ENCODE measurements at regions not wholly inside any gene's neighbourhood (a gene's known extent, or its start where the extent isn't known, plus 50 kb on each side); places are given as distances from the start of the nearest gene placed in this dataset.

GRCh38 chr9:78746010-78746409, 449.1 kb downstream of the PSAT1 start:
- Histone ChIP-seq H3K79me2 (ENCODE audit: insufficient read depth, low read length) (no peaks in the 10 kb centered on the region), H3K4me2 (ENCODE audit: low read length) (no peak overlapping the region), H4K20me1 (ENCODE audit: insufficient read depth, low read length) (no peaks in the 10 kb centered on the region), H3K9me3 (ENCODE audit: insufficient read depth, low read depth, low read length) (no peaks in the 10 kb centered on the region), H3K9ac (ENCODE audit: low read length) (no peak overlapping the region), H2AFZ (ENCODE audit: low read depth, low read length) (no peak overlapping the region), H3K36me3 (ENCODE audit: insufficient read depth, low read length) (no peaks in the 10 kb centered on the region), H3K4me1 (ENCODE audit: insufficient read depth, low read length) (no peaks in the 10 kb centered on the region), H3K27ac (ENCODE audit: low read depth, low read length) (no peak overlapping the region), H3K4me3 (ENCODE audit: insufficient read depth, low read depth, low read length) (no peak overlapping the region), H3K27me3 (ENCODE audit: insufficient read depth, low read length) (no peaks in the 10 kb centered on the region)
- Mint-ChIP-seq H3K27ac (ENCODE audit: unreplicated experiment) (no peak overlapping the region), H3K36me3 (ENCODE audit: low read depth, unreplicated experiment) (no peaks in the 10 kb centered on the region), H3K9me3 (ENCODE audit: unreplicated experiment) (peaks cover 2% of the 10 kb centered on the region), H3K27me3 (ENCODE audit: low read depth, unreplicated experiment) (no peaks in the 10 kb centered on the region), H3K4me1 (ENCODE audit: low read depth, unreplicated experiment) (no peaks in the 10 kb centered on the region), H3K4me3 (ENCODE audit: unreplicated experiment) (no peak overlapping the region)
- FAIRE-seq (peak; percentile 29), DNase-seq (ENCODE audit: low read depth) (peak; percentile 10)
- TF ChIP-seq EZH2 (IDR thresholded peaks at IDR 0.05; ENCODE audit: insufficient read depth, low read length) = no peak
- TF ChIP-seq, protein P1, sequence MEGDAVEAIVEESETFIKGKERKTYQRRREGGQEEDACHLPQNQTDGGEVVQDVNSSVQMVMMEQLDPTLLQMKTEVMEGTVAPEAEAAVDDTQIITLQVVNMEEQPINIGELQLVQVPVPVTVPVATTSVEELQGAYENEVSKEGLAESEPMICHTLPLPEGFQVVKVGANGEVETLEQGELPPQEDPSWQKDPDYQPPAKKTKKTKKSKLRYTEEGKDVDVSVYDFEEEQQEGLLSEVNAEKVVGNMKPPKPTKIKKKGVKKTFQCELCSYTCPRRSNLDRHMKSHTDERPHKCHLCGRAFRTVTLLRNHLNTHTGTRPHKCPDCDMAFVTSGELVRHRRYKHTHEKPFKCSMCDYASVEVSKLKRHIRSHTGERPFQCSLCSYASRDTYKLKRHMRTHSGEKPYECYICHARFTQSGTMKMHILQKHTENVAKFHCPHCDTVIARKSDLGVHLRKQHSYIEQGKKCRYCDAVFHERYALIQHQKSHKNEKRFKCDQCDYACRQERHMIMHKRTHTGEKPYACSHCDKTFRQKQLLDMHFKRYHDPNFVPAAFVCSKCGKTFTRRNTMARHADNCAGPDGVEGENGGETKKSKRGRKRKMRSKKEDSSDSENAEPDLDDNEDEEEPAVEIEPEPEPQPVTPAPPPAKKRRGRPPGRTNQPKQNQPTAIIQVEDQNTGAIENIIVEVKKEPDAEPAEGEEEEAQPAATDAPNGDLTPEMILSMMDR (IDR thresholded peaks at IDR 0.05; ENCODE audit: insufficient read depth, low read depth, low read length) = no peak

DNA sequence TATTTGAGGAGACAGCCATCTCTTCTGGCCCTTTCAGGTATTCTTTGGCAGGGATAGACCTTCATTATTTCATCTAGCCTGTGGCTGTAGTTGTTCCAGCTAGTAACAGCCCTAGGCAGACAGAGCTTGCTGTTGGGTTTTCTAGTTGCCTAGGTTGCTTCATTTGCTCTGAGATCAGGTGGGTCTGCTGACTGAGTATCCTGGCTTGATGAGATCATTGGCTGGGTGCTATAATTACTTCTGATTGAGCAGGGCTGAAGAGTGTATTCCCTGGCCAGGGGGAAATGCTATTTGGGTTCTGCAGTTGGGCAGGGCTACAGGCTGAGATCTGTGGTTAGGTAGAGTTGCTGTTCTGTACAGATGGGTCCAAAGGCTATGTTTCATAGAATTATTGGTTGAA, 456.1 kb downstream of the PSAT1 start:
- H3K9me3 Mint-ChIP-seq (ENCODE audit: unreplicated experiment) = peaks cover 7% of the 10 kb centered on the region
- Histone ChIP-seq H3K79me2 (ENCODE audit: insufficient read depth, low read length) (no peaks in the 10 kb centered on the region), H2AFZ (ENCODE audit: low read depth, low read length) (no peak overlapping the region), H3K27me3 (ENCODE audit: insufficient read depth, low read length) (no peaks in the 10 kb centered on the region), H4K20me1 (ENCODE audit: insufficient read depth, low read length) (no peaks in the 10 kb centered on the region), H3K4me2 (ENCODE audit: low read length) (no peak overlapping the region), H3K9ac (ENCODE audit: low read length) (no peak overlapping the region), H3K36me3 (ENCODE audit: insufficient read depth, low read length) (no peaks in the 10 kb centered on the region), H3K27ac (ENCODE audit: low read depth, low read length) (no peak overlapping the region), H3K4me3 (ENCODE audit: insufficient read depth, low read depth, low read length) (no peak overlapping the region), H3K4me1 (ENCODE audit: insufficient read depth, low read length) (no peaks in the 10 kb centered on the region), H3K9me3 (ENCODE audit: insufficient read depth, low read depth, low read length) (no peaks in the 10 kb centered on the region)
- H3K4me3 Mint-ChIP-seq (ENCODE audit: unreplicated experiment) = no peak overlapping the region
- FAIRE-seq = no peak
- H3K27ac Mint-ChIP-seq (ENCODE audit: unreplicated experiment) = no peak overlapping the region
- no peaks in the 10 kb centered on the region for H3K27me3 Mint-ChIP-seq (ENCODE audit: low read depth, unreplicated experiment)
- H3K36me3 Mint-ChIP-seq (ENCODE audit: low read depth, unreplicated experiment) = no peaks in the 10 kb centered on the region
- H3K4me1 Mint-ChIP-seq (ENCODE audit: low read depth, unreplicated experiment) = no peaks in the 10 kb centered on the region
- no peak for DNase-seq (ENCODE audit: low read depth)
- TF ChIP-seq EZH2 (IDR thresholded peaks at IDR 0.05; ENCODE audit: insufficient read depth, low read length) = no peak
- TF ChIP-seq, protein P1 (IDR thresholded peaks at IDR 0.05; ENCODE audit: insufficient read depth, low read depth, low read length) = no peak

GRCh38 chr9:78756813-78757510, 460.0 kb downstream of the PSAT1 start:
- FAIRE-seq (no peak), DNase-seq (ENCODE audit: low read depth) (no peak)
- no peak for TF ChIP-seq EZH2 (IDR thresholded peaks at IDR 0.05; ENCODE audit: insufficient read depth, low read length)
- TF ChIP-seq, protein P1 (IDR thresholded peaks at IDR 0.05; ENCODE audit: insufficient read depth, low read depth, low read length) = no peak
- Histone ChIP-seq H4K20me1 (ENCODE audit: insufficient read depth, low read length) (no peaks in the 10 kb centered on the region), H3K27ac (ENCODE audit: low read depth, low read length) (no peak overlapping the region), H3K79me2 (ENCODE audit: insufficient read depth, low read length) (no peaks in the 10 kb centered on the region), H3K4me2 (ENCODE audit: low read length) (no peak overlapping the region), H3K4me3 (ENCODE audit: insufficient read depth, low read depth, low read length) (no peak overlapping the region), H3K4me1 (ENCODE audit: insufficient read depth, low read length) (no peaks in the 10 kb centered on the region), H3K36me3 (ENCODE audit: insufficient read depth, low read length) (no peaks in the 10 kb centered on the region), H2AFZ (ENCODE audit: low read depth, low read length) (no peak overlapping the region), H3K9me3 (ENCODE audit: insufficient read depth, low read depth, low read length) (no peaks in the 10 kb centered on the region), H3K9ac (ENCODE audit: low read length) (no peak overlapping the region), H3K27me3 (ENCODE audit: insufficient read depth, low read length) (no peaks in the 10 kb centered on the region)
- no peaks in the 10 kb centered on the region for H3K36me3 Mint-ChIP-seq (ENCODE audit: low read depth, unreplicated experiment)
- no peak overlapping the region for H3K4me3 Mint-ChIP-seq (ENCODE audit: unreplicated experiment)
- H3K9me3 Mint-ChIP-seq (ENCODE audit: unreplicated experiment) = peaks cover 5% of the 10 kb centered on the region
- no peaks in the 10 kb centered on the region for H3K4me1 Mint-ChIP-seq (ENCODE audit: low read depth, unreplicated experiment)
- no peaks in the 10 kb centered on the region for H3K27me3 Mint-ChIP-seq (ENCODE audit: low read depth, unreplicated experiment)
- H3K27ac Mint-ChIP-seq (ENCODE audit: unreplicated experiment) = no peak overlapping the region

Measured in astrocyte (in vitro differentiated cells and primary cell).